Smooth muscle cell (in vitro differentiated cells): ENCODE measurements at regions not wholly inside any gene's neighbourhood (a gene's known extent, or its start where the extent isn't known, plus 50 kb on each side); places are given as distances from the start of the nearest gene placed in this dataset.

Experiments
- DNase-seq: peaks from one replicate; lab custom pipeline; 2025; ENCODE audit not compliant: unreplicated experiment; lab: John Stamatoyannopoulos, UW
- H2AFZ ChIP-seq: fragments of 200-600 bp; sonication (generic); 2 replicates; pipeline ENCODE4 v1.6.0; 2016; ENCODE audit warnings: antibody characterized with exemption, low read depth, mild to moderate bottlenecking
- H3F3A ChIP-seq: fragments of 200-600 bp; sonication (generic); 2 replicates; pipeline ENCODE4 v1.6.0; 2017; ENCODE audit warnings: antibody characterized with exemption, low read depth
- H3K27ac ChIP-seq: fragments of 200-600 bp; sonication (generic); 2 replicates; pipeline ENCODE4 v1.5.1; 2016; ENCODE audit warnings: low read depth, mild to moderate bottlenecking
- H3K27me3 ChIP-seq: fragments of 200-600 bp; sonication (generic); 2 replicates; pipeline ENCODE4 v1.6.1; 2016; ENCODE audit warnings: low read depth, mild to moderate bottlenecking
- H3K36me3 ChIP-seq: fragments of 200-600 bp; sonication (generic); 2 replicates; pipeline ENCODE4 v1.5.1; 2016; ENCODE audit warnings: low read depth
- H3K4me1 ChIP-seq: fragments of 200-600 bp; sonication (generic); 2 replicates; pipeline ENCODE4 v1.5.1; 2016; ENCODE audit warnings: low read depth
- H3K4me2 ChIP-seq: fragments of 200-600 bp; sonication (generic); 2 replicates; pipeline ENCODE4 v1.6.0; 2016; ENCODE audit warnings: mild to moderate bottlenecking
- H3K4me3 ChIP-seq: fragments of 200-600 bp; sonication (generic); 2 replicates; pipeline ENCODE4 v1.5.1; 2016; ENCODE audit warnings: mild to moderate bottlenecking
- H3K79me2 ChIP-seq: fragments of 200-600 bp; sonication (generic); 2 replicates; pipeline ENCODE4 v1.6.0; 2016; ENCODE audit warnings: low read depth, mild to moderate bottlenecking
- H3K9ac ChIP-seq: fragments of 200-600 bp; sonication (generic); 2 replicates; pipeline ENCODE4 v1.6.0; 2016; ENCODE audit warnings: low read depth
- H3K9me3 ChIP-seq: fragments of 200-600 bp; sonication (generic); replicated peaks from 2 replicates; pipeline ENCODE4 v1.5.1; 2016; ENCODE audit warnings: low read depth
- H4K20me1 ChIP-seq: fragments of 200-600 bp; sonication (generic); 2 replicates; pipeline ENCODE4 v1.6.0; 2016; ENCODE audit warnings: low read depth
- CTCF ChIP-seq: fragments of 200-600 bp; sonication (generic); IDR thresholded peaks from 2 replicates; pipeline ENCODE4 v1.5.1; 2017; ENCODE audit warnings: borderline replicate concordance, mild to moderate bottlenecking, antibody characterized with exemption; ENCODE audit not compliant: insufficient read depth, poor library complexity, severe bottlenecking
- WGBS: methylation state at CpG from one replicate; pipeline ENCODE4 v1.1.7; 2016; ENCODE audit warnings: low lambda C conversion rate; 5-methylcytosine and 5-hydroxymethylcytosine counted together

GRCh38 chr22:48947636-48948035 is 880.0 kb downstream of the BRD1 start:
- Histone ChIP-seq H3K4me2 (no peak overlapping the region), H3K27me3 (no peaks in the 10 kb centered on the region), H3K4me3 (no peak overlapping the region), H3K27ac (no peak overlapping the region), H4K20me1 (no peaks in the 10 kb centered on the region), H3K9me3 (no peaks in the 10 kb centered on the region), H3K79me2 (no peaks in the 10 kb centered on the region), H3F3A (no peaks in the 10 kb centered on the region), H3K36me3 (no peaks in the 10 kb centered on the region), H3K9ac (no peak overlapping the region), H2AFZ (no peak overlapping the region), H3K4me1 (no peaks in the 10 kb centered on the region)
- TF ChIP-seq CTCF, result no peak
- DNase-seq, result no peak
- WGBS, result 89% methylated on average over 5 of the region's 5 CpGs

- H3K36me3 ChIP-seq, result no peaks in the 10 kb centered on the region
- H3K4me2 ChIP-seq, result no peak overlapping the region
- WGBS, result 89% methylated on average over 22 of the region's 22 CpGs
- H3F3A ChIP-seq, result no peaks in the 10 kb centered on the region
- H3K9me3 ChIP-seq, result no peaks in the 10 kb centered on the region
- H4K20me1 ChIP-seq, result no peaks in the 10 kb centered on the region
- no peak overlapping the region for H3K27ac ChIP-seq
- no peak overlapping the region for H3K4me3 ChIP-seq
- DNase-seq, result no peak
- H3K27me3 ChIP-seq, result no peaks in the 10 kb centered on the region
- no peak overlapping the region for H3K9ac ChIP-seq
- no peaks in the 10 kb centered on the region for H3K79me2 ChIP-seq
- H3K4me1 ChIP-seq, result no peaks in the 10 kb centered on the region
- H2AFZ ChIP-seq, result no peak overlapping the region
- TF ChIP-seq CTCF, result no peak
These were observed 881.8 kb downstream of the BRD1 start for GRCh38 chr22:48945621-48946458.

DNA sequence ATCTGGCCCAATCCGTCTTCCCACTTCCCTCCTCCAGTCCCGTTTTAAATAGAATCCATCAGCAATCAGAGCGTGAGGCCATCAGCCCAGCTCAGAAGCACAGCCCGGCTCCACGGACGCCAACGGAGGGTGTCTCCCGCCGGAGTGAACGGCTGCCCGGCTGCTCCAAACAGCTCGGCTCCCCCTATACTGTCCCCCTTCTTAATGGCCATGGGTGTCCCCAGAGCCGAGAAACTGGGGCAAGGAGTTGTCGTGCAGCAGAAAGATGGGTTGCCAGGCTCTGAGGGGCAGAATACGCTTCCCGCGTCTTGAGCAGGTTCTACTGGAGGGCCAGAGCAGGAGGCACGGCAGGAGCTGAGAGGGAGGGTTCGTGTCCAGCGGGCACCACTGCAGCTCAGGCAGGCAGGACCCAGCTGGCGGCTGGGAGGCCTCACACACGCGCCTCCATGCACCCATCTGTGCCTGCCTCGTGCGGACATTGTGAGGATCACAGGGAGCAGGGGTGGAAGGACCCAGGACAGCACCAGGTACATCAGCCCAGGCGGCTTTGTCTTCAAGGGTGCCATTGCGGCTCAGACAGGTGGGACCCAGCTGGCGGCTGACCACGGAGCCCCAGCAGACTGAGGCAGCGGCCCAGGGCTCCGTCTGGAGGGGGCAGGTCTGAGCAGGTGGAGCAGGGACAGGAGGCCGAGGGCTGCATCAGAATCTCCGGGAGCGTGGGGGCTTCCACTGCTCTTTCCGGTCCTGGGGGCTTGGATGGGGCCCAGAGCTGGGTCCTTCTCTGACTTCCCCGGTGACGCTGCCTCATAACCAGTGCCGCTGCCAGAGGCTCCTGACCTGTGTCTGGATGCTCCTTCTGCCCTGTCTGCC is 882.7 kb downstream of the BRD1 start:
- H2AFZ ChIP-seq, result no peak overlapping the region
- H3K27me3 ChIP-seq, result no peaks in the 10 kb centered on the region
- no peak for TF ChIP-seq CTCF
- no peaks in the 10 kb centered on the region for H3K4me1 ChIP-seq
- 92% methylated on average over 38 of the region's 38 CpGs for WGBS
- H3K4me3 ChIP-seq, result no peak overlapping the region
- no peak for DNase-seq
- no peaks in the 10 kb centered on the region for H3K9me3 ChIP-seq
- H3K79me2 ChIP-seq, result no peaks in the 10 kb centered on the region
- H3K4me2 ChIP-seq, result no peak overlapping the region
- no peak overlapping the region for H3K27ac ChIP-seq
- no peaks in the 10 kb centered on the region for H3K36me3 ChIP-seq
- H3K9ac ChIP-seq, result no peak overlapping the region
- H3F3A ChIP-seq, result no peaks in the 10 kb centered on the region
- no peaks in the 10 kb centered on the region for H4K20me1 ChIP-seq
